ENCODE measurements at regions not wholly inside any gene's neighbourhood (a gene's known extent, or its start where the extent isn't known, plus 50 kb on each side); places are given as distances from the start of the nearest gene placed in this dataset.

DNA sequence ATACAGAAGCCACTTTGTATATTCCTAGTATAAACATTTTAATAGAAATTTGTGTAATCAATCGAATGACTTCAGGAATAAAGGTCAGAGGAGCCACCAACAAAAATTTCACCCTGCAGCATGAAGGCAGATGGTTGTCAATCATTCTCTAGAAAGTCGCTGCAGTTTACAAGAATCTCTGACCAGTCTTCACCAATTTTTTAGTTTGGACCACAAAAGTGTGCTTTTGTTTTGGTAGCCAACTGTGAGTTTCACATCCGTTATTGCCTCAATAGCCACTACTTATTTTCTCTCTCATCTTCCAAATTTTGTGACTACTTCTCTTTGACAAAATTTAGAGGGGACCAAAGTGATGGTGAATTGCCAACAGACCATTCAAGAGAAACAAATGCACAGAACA, 1155.6 kb downstream of the AMY1C start:
- TF ChIP-seq, protein P1, sequence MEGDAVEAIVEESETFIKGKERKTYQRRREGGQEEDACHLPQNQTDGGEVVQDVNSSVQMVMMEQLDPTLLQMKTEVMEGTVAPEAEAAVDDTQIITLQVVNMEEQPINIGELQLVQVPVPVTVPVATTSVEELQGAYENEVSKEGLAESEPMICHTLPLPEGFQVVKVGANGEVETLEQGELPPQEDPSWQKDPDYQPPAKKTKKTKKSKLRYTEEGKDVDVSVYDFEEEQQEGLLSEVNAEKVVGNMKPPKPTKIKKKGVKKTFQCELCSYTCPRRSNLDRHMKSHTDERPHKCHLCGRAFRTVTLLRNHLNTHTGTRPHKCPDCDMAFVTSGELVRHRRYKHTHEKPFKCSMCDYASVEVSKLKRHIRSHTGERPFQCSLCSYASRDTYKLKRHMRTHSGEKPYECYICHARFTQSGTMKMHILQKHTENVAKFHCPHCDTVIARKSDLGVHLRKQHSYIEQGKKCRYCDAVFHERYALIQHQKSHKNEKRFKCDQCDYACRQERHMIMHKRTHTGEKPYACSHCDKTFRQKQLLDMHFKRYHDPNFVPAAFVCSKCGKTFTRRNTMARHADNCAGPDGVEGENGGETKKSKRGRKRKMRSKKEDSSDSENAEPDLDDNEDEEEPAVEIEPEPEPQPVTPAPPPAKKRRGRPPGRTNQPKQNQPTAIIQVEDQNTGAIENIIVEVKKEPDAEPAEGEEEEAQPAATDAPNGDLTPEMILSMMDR (IDR thresholded peaks at IDR 0.05; ENCODE audit: unreplicated experiment), result no peak
- Mint-ChIP-seq H3K4me3 (ENCODE audit: low read depth) (no peak overlapping the region), H3K36me3 (ENCODE audit: insufficient read depth) (no peaks in the 10 kb centered on the region), H3K9me3 (ENCODE audit: low read depth) (peaks cover 11% of the 10 kb centered on the region), H3K27ac (no peak overlapping the region), H3K4me1 (ENCODE audit: low read depth) (no peaks in the 10 kb centered on the region), H3K27me3 (no peaks in the 10 kb centered on the region)
- DNase-seq (ENCODE audit: low spot score, unreplicated experiment), result no peak

DNA sequence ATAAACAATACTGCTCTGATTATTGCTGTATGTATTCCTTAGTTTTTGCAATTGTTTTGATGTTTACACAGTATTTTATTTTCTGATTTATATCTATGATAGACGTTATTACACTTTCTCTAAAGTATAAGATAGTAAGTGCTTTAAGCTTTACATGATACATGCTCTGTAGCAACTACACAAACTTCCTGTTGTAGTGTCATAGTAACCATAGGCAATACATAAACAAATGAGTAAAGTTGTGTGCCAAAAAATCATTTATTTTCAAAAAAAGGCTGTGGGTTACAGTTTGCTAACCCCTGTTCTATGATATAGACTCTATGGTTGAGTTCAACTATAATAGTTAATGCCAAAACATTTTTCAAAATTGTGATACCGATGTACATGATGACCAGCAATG, 1156.4 kb downstream of the AMY1C start:
- no peak for DNase-seq (ENCODE audit: low spot score, unreplicated experiment)
- Mint-ChIP-seq H3K4me3 (ENCODE audit: low read depth) (no peak overlapping the region), H3K4me1 (ENCODE audit: low read depth) (no peaks in the 10 kb centered on the region), H3K27ac (no peak overlapping the region), H3K36me3 (ENCODE audit: insufficient read depth) (no peaks in the 10 kb centered on the region), H3K9me3 (ENCODE audit: low read depth) (peaks cover 13% of the 10 kb centered on the region), H3K27me3 (no peaks in the 10 kb centered on the region)
- TF ChIP-seq, protein P1 (IDR thresholded peaks at IDR 0.05; ENCODE audit: unreplicated experiment), result no peak

DNA sequence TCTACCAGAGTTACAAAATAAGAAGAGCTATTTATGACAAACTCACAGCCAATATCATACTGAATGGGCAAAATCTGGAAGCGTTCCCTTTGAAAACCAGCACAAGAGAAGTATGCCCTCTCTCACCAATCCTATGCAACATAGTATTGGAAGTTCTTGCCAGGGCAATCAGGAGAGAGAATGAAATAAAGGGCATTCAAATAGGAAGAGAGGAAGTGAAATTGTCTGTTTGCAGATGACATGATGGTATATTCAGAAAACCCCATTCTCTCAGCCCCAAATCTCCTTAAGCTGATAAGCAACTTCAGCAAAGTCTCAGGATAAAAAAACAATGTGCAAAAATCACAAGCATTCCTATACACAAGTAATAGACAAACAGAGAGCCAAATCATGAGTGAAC, 1169.5 kb downstream of the AMY1C start:
- H3K27me3 Mint-ChIP-seq, result no peaks in the 10 kb centered on the region
- TF ChIP-seq, protein P1 (IDR thresholded peaks at IDR 0.05; ENCODE audit: unreplicated experiment), result no peak
- no peak overlapping the region for H3K27ac Mint-ChIP-seq
- no peaks in the 10 kb centered on the region for H3K36me3 Mint-ChIP-seq (ENCODE audit: insufficient read depth)
- no peak for DNase-seq (ENCODE audit: low spot score, unreplicated experiment)
- no peaks in the 10 kb centered on the region for H3K4me1 Mint-ChIP-seq (ENCODE audit: low read depth)
- no peaks in the 10 kb centered on the region for H3K9me3 Mint-ChIP-seq (ENCODE audit: low read depth)
- H3K4me3 Mint-ChIP-seq (ENCODE audit: low read depth), result no peak overlapping the region

DNA sequence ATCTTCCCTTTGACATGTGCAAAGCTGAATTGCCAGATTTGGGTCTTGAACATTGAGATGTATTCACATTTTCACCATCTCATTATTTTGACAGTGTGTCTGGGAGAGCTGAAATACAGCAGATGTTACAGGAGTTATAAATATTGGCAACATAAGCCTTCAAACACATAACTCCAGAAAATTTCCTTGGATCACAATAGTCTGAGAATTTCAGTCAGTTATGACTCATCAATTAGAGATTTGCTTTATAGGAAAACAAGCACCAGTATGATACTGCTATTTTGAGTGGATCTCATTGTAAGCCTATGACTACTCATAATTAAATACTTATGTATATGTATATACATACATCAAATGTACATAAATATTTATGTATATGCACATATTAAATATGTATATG, 1171.8 kb downstream of the AMY1C start:
- H3K4me1 Mint-ChIP-seq (ENCODE audit: low read depth), result no peaks in the 10 kb centered on the region
- no peaks in the 10 kb centered on the region for H3K9me3 Mint-ChIP-seq (ENCODE audit: low read depth)
- H3K36me3 Mint-ChIP-seq (ENCODE audit: insufficient read depth), result no peaks in the 10 kb centered on the region
- H3K27me3 Mint-ChIP-seq, result no peaks in the 10 kb centered on the region
- no peak overlapping the region for H3K4me3 Mint-ChIP-seq (ENCODE audit: low read depth)
- DNase-seq (ENCODE audit: low spot score, unreplicated experiment), result no peak
- H3K27ac Mint-ChIP-seq, result no peak overlapping the region
- TF ChIP-seq, protein P1 (IDR thresholded peaks at IDR 0.05; ENCODE audit: unreplicated experiment), result no peak

DNA sequence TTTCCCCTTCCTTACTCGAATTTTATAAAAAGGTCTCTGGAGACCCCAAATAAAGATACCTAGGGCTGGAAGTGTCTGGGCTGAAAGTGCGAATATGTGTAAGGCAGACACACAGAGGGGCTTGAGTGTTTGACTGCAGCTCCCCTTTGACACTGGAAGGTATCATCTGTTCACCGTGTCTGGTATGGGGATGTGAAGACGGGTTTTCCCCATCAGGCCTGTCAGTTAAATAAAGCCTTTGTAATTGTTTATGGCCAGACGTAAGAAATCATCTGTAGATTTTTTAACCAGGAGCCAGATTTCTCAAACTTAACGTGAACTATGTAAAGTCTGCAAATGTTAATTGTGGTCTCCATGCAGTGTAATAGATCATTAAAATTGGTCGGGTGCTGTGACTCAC, 1173.4 kb downstream of the AMY1C start:
- no peaks in the 10 kb centered on the region for H3K4me1 Mint-ChIP-seq (ENCODE audit: low read depth)
- DNase-seq (ENCODE audit: low spot score, unreplicated experiment), result no peak
- TF ChIP-seq, protein P1 (IDR thresholded peaks at IDR 0.05; ENCODE audit: unreplicated experiment), result no peak
- no peaks in the 10 kb centered on the region for H3K27me3 Mint-ChIP-seq
- H3K27ac Mint-ChIP-seq, result no peak overlapping the region
- H3K9me3 Mint-ChIP-seq (ENCODE audit: low read depth), result no peaks in the 10 kb centered on the region
- H3K36me3 Mint-ChIP-seq (ENCODE audit: insufficient read depth), result no peaks in the 10 kb centered on the region
- H3K4me3 Mint-ChIP-seq (ENCODE audit: low read depth), result no peak overlapping the region

All from progenitor cell of endocrine pancreas (in vitro differentiated cells).